SK-N-SH (cell line): ENCODE measurements at regions not wholly inside any gene's neighbourhood (a gene's known extent, or its start where the extent isn't known, plus 50 kb on each side); places are given as distances from the start of the nearest gene placed in this dataset.

Source experiments
- CTCF ChIA-PET: fragments of 300-600, 350-600 bp; formaldehyde crosslinking; extraction: SDS; loops from one replicate; lab custom pipeline; 2021; lab: Yijun Ruan, JAX
- POLR2A ChIA-PET: fragments of 350-600 bp; sonication (Branson Sonifier 250); formaldehyde crosslinking; extraction: SDS; loops from one replicate; lab custom pipeline; 2020; ENCODE audit warnings: antibody characterized with exemption, inconsistent platforms; lab: Yijun Ruan, JAX
- DNase-seq: peaks from one replicate; pipeline ENCODE4 v3.0.0; 2012
- H2AFZ ChIP-seq: fragments of 200-600 bp; sonication (generic); 2 replicates; pipeline ENCODE4 v1.8.1; 2016; ENCODE audit warnings: antibody characterized with exemption, mild to moderate bottlenecking, low read depth
- H3F3A ChIP-seq: fragments of 200-600 bp; sonication (generic); replicated peaks from 2 replicates; pipeline ENCODE3; 2016; ENCODE audit warnings: antibody characterized with exemption, mild to moderate bottlenecking; ENCODE audit not compliant: insufficient read depth
- H3K27ac ChIP-seq, 2 experiments: fragments of 200-500 bp in 1 of 2; fragments of 200-600 bp in 1 of 2; sonication (Bioruptor generic) in 1 of 2; sonication (generic), shearing (Covaris generic) in 1 of 2; 2 replicates each; pipeline versions ENCODE4 v1.5.1 to v1.6.1; 2014 to 2016; ENCODE audit warnings: low read depth in 2 of 2, inconsistent platforms in 1 of 2, low read length in 1 of 2, mild to moderate bottlenecking in 1 of 2, mixed read lengths in 1 of 2
- H3K27me3 ChIP-seq: fragments of 200-600 bp; sonication (generic), shearing (Covaris generic); 2 replicates; pipeline ENCODE4 v1.6.1; 2016; ENCODE audit warnings: mixed run types; ENCODE audit not compliant: insufficient read depth
- H3K36me3 ChIP-seq, 2 experiments: fragments of 200-500 bp in 1 of 2; fragments of 200-600 bp in 1 of 2; sonication (Bioruptor generic) in 1 of 2; sonication (generic) in 1 of 2; replicated peaks in 1 of 2; 2 replicates each; pipeline versions ENCODE3 to v1.5.1; 2014 to 2016; ENCODE audit warnings: low read length in 1 of 2, mild to moderate bottlenecking in 1 of 2; ENCODE audit not compliant: insufficient read depth in 2 of 2, control insufficient read depth in 1 of 2
- H3K4me1 ChIP-seq, 2 experiments: fragments of 200-500 bp in 1 of 2; fragments of 200-600 bp in 1 of 2; sonication (Bioruptor generic) in 1 of 2; sonication (generic), shearing (Covaris generic) in 1 of 2; 2 replicates each; pipeline versions ENCODE4 v1.5.1 to v1.6.1; 2014 to 2016; ENCODE audit warnings: low read depth in 1 of 2, low read length in 1 of 2, mixed run types in 1 of 2; ENCODE audit not compliant: insufficient read depth in 2 of 2, control insufficient read depth in 1 of 2
- H3K4me2 ChIP-seq: fragments of 200-600 bp; sonication (generic), shearing (Covaris generic); 2 replicates; pipeline ENCODE4 v1.6.1; 2017; ENCODE audit warnings: mixed run types
- H3K4me3 ChIP-seq, 2 experiments: fragments of 200-500 bp in 1 of 2; fragments of 200-600 bp in 1 of 2; sonication (Bioruptor generic) in 1 of 2; sonication (generic), shearing (Covaris generic) in 1 of 2; 2 replicates each; pipeline versions ENCODE4 v1.5.1 to v1.8.1; 2014 to 2016; ENCODE audit warnings: low read depth in 2 of 2, inconsistent platforms in 1 of 2, low read length in 1 of 2, mild to moderate bottlenecking in 1 of 2, mixed read lengths in 1 of 2, moderate library complexity in 1 of 2
- H3K79me2 ChIP-seq: fragments of 200-600 bp; sonication (generic); 2 replicates; pipeline ENCODE4 v1.8.1; 2017; ENCODE audit warnings: mild to moderate bottlenecking; ENCODE audit not compliant: insufficient read depth
- H3K9ac ChIP-seq: fragments of 200-600 bp; sonication (generic); 2 replicates; pipeline ENCODE4 v1.6.1; 2017; ENCODE audit warnings: mixed run types
- H3K9me2 ChIP-seq: fragments of 200-600 bp; sonication (generic); 2 replicates; pipeline ENCODE4 v1.6.1; 2017; ENCODE audit warnings: mixed run types
- H3K9me3 ChIP-seq: fragments of 200-600 bp; sonication (generic); 2 replicates; pipeline ENCODE4 v1.6.1; 2017; ENCODE audit warnings: mixed run types, mild to moderate bottlenecking, moderate library complexity
- H4K20me1 ChIP-seq: fragments of 200-600 bp; sonication (generic); 2 replicates; pipeline ENCODE4 v1.6.1; 2017; ENCODE audit warnings: mild to moderate bottlenecking, mixed run types; ENCODE audit not compliant: insufficient read depth
- CHD2 ChIP-seq: fragments of 150-350 bp; IDR thresholded peaks from 2 replicates; pipeline ENCODE4 v1.6.1; 2018; ENCODE audit warnings: low read length; ENCODE audit not compliant: partially characterized antibody
- FOXJ3 ChIP-seq: sonication (generic); formaldehyde crosslinking; IDR thresholded peaks from 2 replicates; pipeline ENCODE4 v1.5.1; 2020; ENCODE audit warnings: mild to moderate bottlenecking, missing genetic modification reagents
- FOXM1 ChIP-seq: IDR thresholded peaks from 2 replicates; pipeline ENCODE4 v1.4.0; 2012; ENCODE audit warnings: low read depth, mild to moderate bottlenecking
- MAX ChIP-seq: IDR thresholded peaks from 2 replicates; pipeline ENCODE4 v1.4.0; 2012; ENCODE audit warnings: low read depth
- MEF2A ChIP-seq: IDR thresholded peaks from 2 replicates; pipeline ENCODE4 v1.4.0; 2012; ENCODE audit warnings: low read depth, borderline replicate concordance
- NFIC ChIP-seq: IDR thresholded peaks from 2 replicates; pipeline ENCODE4 v1.4.0; 2012; ENCODE audit warnings: borderline replicate concordance
- SMC3 ChIP-seq: IDR thresholded peaks from 2 replicates; pipeline ENCODE4 v1.6.1; 2012; ENCODE audit warnings: low read depth, low read length, improper control_type of control experiment
- USF2 ChIP-seq: fragments of 150-350 bp; IDR thresholded peaks from 2 replicates; pipeline ENCODE4 v1.6.1; 2017; ENCODE audit warnings: antibody characterized with exemption, low read length, low read depth, borderline replicate concordance
- ZBTB33 ChIP-seq: IDR thresholded peaks from 2 replicates; pipeline ENCODE4 v1.4.0; 2012; ENCODE audit warnings: low read depth, borderline replicate concordance
- WGBS: methylation state at CpG from one replicate; pipeline ENCODE4 v1.1.6; 2017; ENCODE audit warnings: low lambda C conversion rate; 5-methylcytosine and 5-hydroxymethylcytosine counted together

GRCh38 chr2:235143789-235144188, 192.0 kb downstream of the SH3BP4 start:
- no peak overlapping the region for H3K9ac ChIP-seq
- no peaks in the 10 kb centered on the region for H3F3A ChIP-seq
- CTCF ChIA-PET: interaction anchor here (0.8 to 2.7 kb wide), 4 partner anchors 11 to 528 kb away, joined by 3 to 9 read pairs (median 4); no protein-coding TSS in a partner anchor
- WGBS: 48% methylated on average over 2 of the region's 2 CpGs
- peaks cover 6% of the 10 kb centered on the region for H3K27me3 ChIP-seq
- no peak overlapping the region for H3K4me3 ChIP-seq
- no peaks in the 10 kb centered on the region for H3K79me2 ChIP-seq
- no peak overlapping the region for H2AFZ ChIP-seq
- H3K9me3 ChIP-seq: no peaks in the 10 kb centered on the region
- no peak overlapping the region for H3K4me2 ChIP-seq
- POLR2A ChIA-PET: no interaction called here
- no peaks in the 10 kb centered on the region for H3K36me3 ChIP-seq
- DNase-seq: no peak
- no peaks in the 10 kb centered on the region for H4K20me1 ChIP-seq
- no peaks in the 10 kb centered on the region for H3K4me1 ChIP-seq
- no peaks in the 10 kb centered on the region for H3K9me2 ChIP-seq
- H3K27ac ChIP-seq: no peak overlapping the region
- no peak for TF ChIP-seq MEF2A
- no peak for TF ChIP-seq FOXM1
- no peak for TF ChIP-seq USF2

GRCh38 chr2:235144291-235144690, 192.5 kb downstream of the SH3BP4 start:
- CTCF ChIA-PET: interaction anchor here (0.8 to 2.7 kb wide), 3 partner anchors 10 to 450 kb away, joined by 3 to 9 read pairs (median 3); no protein-coding TSS in a partner anchor
- Histone ChIP-seq H3K79me2 (no peaks in the 10 kb centered on the region), H2AFZ (no peak overlapping the region), H3K9me2 (no peaks in the 10 kb centered on the region), H3K4me2 (no peak overlapping the region), H3K27ac (no peak overlapping the region), H3K36me3 (no peaks in the 10 kb centered on the region), H3F3A (no peaks in the 10 kb centered on the region), H3K9me3 (no peaks in the 10 kb centered on the region), H3K9ac (no peak overlapping the region), H3K4me3 (no peak overlapping the region), H3K27me3 (peaks cover 6% of the 10 kb centered on the region), H3K4me1 (no peaks in the 10 kb centered on the region), H4K20me1 (no peaks in the 10 kb centered on the region)
- no peak for DNase-seq
- WGBS: 45% methylated on average over 4 of the region's 4 CpGs
- POLR2A ChIA-PET: no interaction called here
- TF ChIP-seq FOXJ3 (CRISPR knock-in tag) (no peak), CHD2 (no peak)

- H4K20me1 ChIP-seq: no peaks in the 10 kb centered on the region
- H3K36me3 ChIP-seq: no peaks in the 10 kb centered on the region
- H3K27me3 ChIP-seq: peaks cover 6% of the 10 kb centered on the region
- H3K9me2 ChIP-seq: no peaks in the 10 kb centered on the region
- 25% methylated on average over 1 of the region's 1 CpG for WGBS
- no peak overlapping the region for H2AFZ ChIP-seq
- H3K4me3 ChIP-seq: no peak overlapping the region
- POLR2A ChIA-PET: no interaction called here
- no peak overlapping the region for H3K9ac ChIP-seq
- no peak overlapping the region for H3K4me2 ChIP-seq
- no peaks in the 10 kb centered on the region for H3K79me2 ChIP-seq
- no peaks in the 10 kb centered on the region for H3F3A ChIP-seq
- H3K9me3 ChIP-seq: no peaks in the 10 kb centered on the region
- no peak for DNase-seq
- CTCF ChIA-PET: interaction anchor here (1.0 to 1.2 kb wide), 2 partner anchors 10 to 12 kb away, joined by 3 read pairs; no protein-coding TSS in a partner anchor
- no peaks in the 10 kb centered on the region for H3K4me1 ChIP-seq
- H3K27ac ChIP-seq: no peak overlapping the region
- TF ChIP-seq MEF2A (no peak), NFIC (no peak), ZBTB33 (no peak), SMC3 (no peak), MAX (no peak), FOXM1 (no peak)
Observed at GRCh38 chr2:235146206-235146605, 194.4 kb downstream of the SH3BP4 start.
